ENCODE measurements at regions not wholly inside any gene's neighbourhood (a gene's known extent, or its start where the extent isn't known, plus 50 kb on each side); places are given as distances from the start of the nearest gene placed in this dataset.

GRCh38 chr10:29068302-29068701 is 220.6 kb upstream of the LYZL1 start:
- H3K4me1 ChIP-seq (ENCODE audit: insufficient read depth): peaks cover 9% of the 10 kb centered on the region
- no peaks in the 10 kb centered on the region for H3F3A ChIP-seq (replicated peaks; ENCODE audit: low read depth)
- no peaks in the 10 kb centered on the region for H3K36me3 Mint-ChIP-seq (ENCODE audit: low read depth)
- no peaks in the 10 kb centered on the region for H3K9me3 Mint-ChIP-seq
- H3K27me3 Mint-ChIP-seq (ENCODE audit: insufficient read depth, low read depth, poor library complexity): peaks cover 4% of the 10 kb centered on the region
- no peak overlapping the region for H3K4me3 ChIP-seq
- no peak for ATAC-seq
- H3K36me3 ChIP-seq (ENCODE audit: insufficient read depth): no peaks in the 10 kb centered on the region
- DNase-seq (ENCODE audit: low spot score): no peak
- no peaks in the 10 kb centered on the region for H4K20me1 ChIP-seq (replicated peaks; ENCODE audit: insufficient read depth)
- no peak for TF ChIP-seq CTCF (conservative IDR thresholded peaks at IDR 0.05; ENCODE audit: low read depth in 2 of 2)
- TF ChIP-seq REST (IDR thresholded peaks at IDR 0.05; ENCODE audit: unreplicated experiment): no peak
- TF ChIP-seq JUNB (IDR thresholded peaks at IDR 0.05; ENCODE audit: unreplicated experiment): no peak
- no peak for TF ChIP-seq EZH2phosphoT487 (IDR thresholded peaks at IDR 0.05; ENCODE audit: unreplicated experiment)
- TF ChIP-seq STAT1 (IDR thresholded peaks at IDR 0.05; ENCODE audit: unreplicated experiment): no peak
- no peak overlapping the region for H3K4me3 Mint-ChIP-seq
- H3K27me3 ChIP-seq (ENCODE audit: insufficient read depth): no peaks in the 10 kb centered on the region
- H3K4me1 Mint-ChIP-seq: peaks cover 29% of the 10 kb centered on the region
- H2AFZ ChIP-seq: no peak overlapping the region
- no peak overlapping the region for H3K27ac ChIP-seq (ENCODE audit: low read depth)
- H3K4me2 ChIP-seq: no peak overlapping the region
- H3K9me2 ChIP-seq (ENCODE audit: insufficient read depth): no peaks in the 10 kb centered on the region
- no peaks in the 10 kb centered on the region for H3K79me2 ChIP-seq (replicated peaks; ENCODE audit: insufficient read depth)
- H3K27ac Mint-ChIP-seq: no peak overlapping the region

GRCh38 chr10:29068966-29069365 is 219.9 kb upstream of the LYZL1 start:
- no peaks in the 10 kb centered on the region for H3K9me2 ChIP-seq (ENCODE audit: insufficient read depth)
- Mint-ChIP-seq H3K4me1 (peaks cover 29% of the 10 kb centered on the region), H3K9me3 (no peaks in the 10 kb centered on the region), H3K36me3 (ENCODE audit: low read depth) (no peaks in the 10 kb centered on the region), H3K4me3 (no peak overlapping the region), H3K27ac (no peak overlapping the region; the same call in 1 of the 2 replicates), H3K27me3 (ENCODE audit: insufficient read depth, low read depth, poor library complexity) (peaks cover 4% of the 10 kb centered on the region)
- no peaks in the 10 kb centered on the region for H4K20me1 ChIP-seq (replicated peaks; ENCODE audit: insufficient read depth)
- DNase-seq (ENCODE audit: low spot score) (no peak), ATAC-seq (no peak)
- H3K27me3 ChIP-seq (ENCODE audit: insufficient read depth): no peaks in the 10 kb centered on the region
- H3K4me3 ChIP-seq: no peak overlapping the region
- H3K36me3 ChIP-seq (ENCODE audit: insufficient read depth): no peaks in the 10 kb centered on the region
- H2AFZ ChIP-seq: peak overlapping the region; percentile 19
- H3F3A ChIP-seq (replicated peaks; ENCODE audit: low read depth): no peaks in the 10 kb centered on the region
- H3K79me2 ChIP-seq (replicated peaks; ENCODE audit: insufficient read depth): no peaks in the 10 kb centered on the region
- peaks cover 9% of the 10 kb centered on the region for H3K4me1 ChIP-seq (ENCODE audit: insufficient read depth)
- peak overlapping the region; percentile 28; the same call in 1 of the 2 replicates for H3K4me2 ChIP-seq
- H3K27ac ChIP-seq (ENCODE audit: low read depth): no peak overlapping the region
- TF ChIP-seq ZNF462 (CRISPR knock-in tag; IDR thresholded peaks at IDR 0.05) (no peak), POLR2AphosphoS5 (IDR thresholded peaks at IDR 0.05; ENCODE audit: low read depth) (no peak), EZH2 (IDR thresholded peaks at IDR 0.05; ENCODE audit: low read depth, unreplicated experiment) (no peak), ETS1 (IDR thresholded peaks at IDR 0.05) (no peak), NANOG (IDR thresholded peaks at IDR 0.05; ENCODE audit: borderline replicate concordance) (no peak)

Data from GM23338 (cell line).